ENCODE measurements at regions not wholly inside any gene's neighbourhood (a gene's known extent, or its start where the extent isn't known, plus 50 kb on each side); places are given as distances from the start of the nearest gene placed in this dataset.

DNA sequence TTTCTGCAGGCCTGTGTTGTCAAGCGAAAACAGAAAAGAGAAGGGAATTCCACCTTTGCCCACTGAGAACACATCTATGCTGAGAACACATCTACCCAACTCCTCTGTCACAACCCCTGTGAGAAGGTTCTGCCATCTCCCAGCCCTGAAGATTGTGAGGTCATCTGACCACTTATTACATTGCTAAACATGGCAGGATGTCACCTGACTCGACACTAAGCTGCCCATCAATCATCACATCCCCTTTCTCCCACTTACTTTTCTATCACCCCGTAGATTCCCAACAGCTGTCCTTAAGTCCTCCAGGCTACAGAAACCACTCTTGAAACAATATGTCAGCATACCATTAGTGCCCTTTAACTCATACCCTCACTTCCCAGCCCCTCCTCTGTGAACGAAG lies 64.2 kb upstream of the PRSS3 start:
- TF ChIP-seq EZH2phosphoT487 (IDR thresholded peaks at IDR 0.05; ENCODE audit: borderline replicate concordance, low read length) = no peak
- TF ChIP-seq, protein P1, sequence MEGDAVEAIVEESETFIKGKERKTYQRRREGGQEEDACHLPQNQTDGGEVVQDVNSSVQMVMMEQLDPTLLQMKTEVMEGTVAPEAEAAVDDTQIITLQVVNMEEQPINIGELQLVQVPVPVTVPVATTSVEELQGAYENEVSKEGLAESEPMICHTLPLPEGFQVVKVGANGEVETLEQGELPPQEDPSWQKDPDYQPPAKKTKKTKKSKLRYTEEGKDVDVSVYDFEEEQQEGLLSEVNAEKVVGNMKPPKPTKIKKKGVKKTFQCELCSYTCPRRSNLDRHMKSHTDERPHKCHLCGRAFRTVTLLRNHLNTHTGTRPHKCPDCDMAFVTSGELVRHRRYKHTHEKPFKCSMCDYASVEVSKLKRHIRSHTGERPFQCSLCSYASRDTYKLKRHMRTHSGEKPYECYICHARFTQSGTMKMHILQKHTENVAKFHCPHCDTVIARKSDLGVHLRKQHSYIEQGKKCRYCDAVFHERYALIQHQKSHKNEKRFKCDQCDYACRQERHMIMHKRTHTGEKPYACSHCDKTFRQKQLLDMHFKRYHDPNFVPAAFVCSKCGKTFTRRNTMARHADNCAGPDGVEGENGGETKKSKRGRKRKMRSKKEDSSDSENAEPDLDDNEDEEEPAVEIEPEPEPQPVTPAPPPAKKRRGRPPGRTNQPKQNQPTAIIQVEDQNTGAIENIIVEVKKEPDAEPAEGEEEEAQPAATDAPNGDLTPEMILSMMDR (conservative IDR thresholded peaks at IDR 0.05; ENCODE audit: low read depth, low read length) = no peak
